HG03159 (cell line): ENCODE measurements at regions not wholly inside any gene's neighbourhood (a gene's known extent, or its start where the extent isn't known, plus 50 kb on each side); places are given as distances from the start of the nearest gene placed in this dataset.

Source experiments
- ATAC-seq: cut with Tn5 transposase; IDR thresholded peaks from one replicate; pipeline ENCODE4 v1.9.1; 2021; ENCODE audit warnings: mild to moderate bottlenecking, moderate library complexity; ENCODE audit not compliant: unreplicated experiment

DNA sequence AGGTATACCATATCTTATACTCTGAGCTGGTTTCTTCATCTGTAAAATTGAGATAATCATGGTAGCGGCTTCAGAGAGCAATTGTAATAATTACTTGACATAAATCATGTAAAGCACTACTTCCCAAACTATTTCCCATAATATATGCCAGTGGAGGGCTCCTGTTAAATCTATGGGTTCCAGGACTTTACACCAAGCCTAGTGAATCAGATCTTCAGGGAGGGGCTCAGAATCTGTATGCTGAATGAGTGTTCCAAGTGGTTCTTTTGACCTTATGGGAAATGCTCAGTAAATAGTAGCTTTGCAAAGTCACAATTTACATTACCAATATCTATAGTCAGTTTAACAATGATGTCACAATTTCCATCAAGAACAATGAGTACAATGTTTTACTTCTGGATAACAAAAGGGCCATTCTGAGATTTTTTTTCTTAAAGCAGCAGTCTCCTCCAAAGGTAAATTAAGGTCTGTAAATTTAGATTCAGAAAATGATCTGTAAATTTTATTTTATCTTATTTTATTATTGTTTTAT lies 50.9 kb upstream of the NLK start:
- ATAC-seq: no peak
